GM12892 (cell line): ENCODE measurements at regions not wholly inside any gene's neighbourhood (a gene's known extent, or its start where the extent isn't known, plus 50 kb on each side); places are given as distances from the start of the nearest gene placed in this dataset.

Source experiments
- DNase-seq: peaks from one replicate; pipeline ENCODE4 v3.0.0; 2011; ENCODE audit not compliant: insufficient read length
- FAIRE-seq: peaks from 2 replicates; lab custom pipeline; 2011; peaks lifted over from hg19 to GRCh38; lab: Jason Lieb, UNC
- POLR2A ChIP-seq: IDR thresholded peaks from 2 replicates; pipeline ENCODE4 v1.6.1; 2011; ENCODE audit warnings: low read depth, low read length, control low read depth
- POLR2AphosphoS5 ChIP-seq: IDR thresholded peaks from 2 replicates; pipeline ENCODE4 v1.6.1; 2011; ENCODE audit warnings: low read depth, low read length, control low read depth
- TAF1 ChIP-seq: IDR thresholded peaks from 2 replicates; pipeline ENCODE4 v1.6.1; 2011; ENCODE audit warnings: low read depth, mild to moderate bottlenecking, control low read depth, low read length, borderline replicate concordance

DNA sequence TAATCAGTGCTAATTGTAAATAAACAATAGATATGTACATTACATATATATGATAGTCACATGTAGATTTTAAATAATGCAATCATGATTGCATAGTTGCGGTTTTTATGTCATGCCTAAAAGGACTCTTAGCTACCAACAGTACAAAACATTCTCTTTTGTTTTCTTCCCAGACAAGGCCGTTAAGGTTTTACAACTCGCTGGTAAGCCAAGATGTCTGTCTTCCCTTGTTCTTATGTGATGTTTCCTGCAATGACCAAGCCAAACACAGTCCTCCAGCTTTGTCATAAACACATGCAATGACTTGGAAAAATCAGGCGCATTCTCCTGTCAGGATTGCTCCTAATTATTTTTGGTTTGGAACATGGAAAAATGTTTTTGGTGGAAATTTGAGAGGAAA is 192.3 kb upstream of the GLI3 start:
- FAIRE-seq (no peak), DNase-seq (no peak)
- TF ChIP-seq POLR2AphosphoS5 = no peak
- TF ChIP-seq TAF1 = no peak
- no peak for TF ChIP-seq POLR2A

DNA sequence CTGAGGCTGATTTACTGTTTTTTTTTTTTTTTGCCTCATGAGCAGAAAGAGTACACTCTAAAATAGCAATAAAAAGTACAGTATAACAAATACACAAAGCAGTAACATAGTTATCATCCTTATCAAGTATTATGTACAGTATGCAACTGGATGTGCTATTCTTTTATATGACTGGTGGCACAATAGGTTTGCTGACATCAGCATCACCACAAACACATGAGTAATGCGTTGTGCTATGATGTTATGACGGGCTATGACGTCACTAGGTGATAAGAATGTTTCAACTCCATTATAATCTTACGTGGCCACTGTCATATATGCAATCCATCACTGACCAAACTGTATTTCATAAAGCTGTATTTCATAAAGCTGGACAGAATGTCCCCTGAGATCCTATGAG is 189.2 kb upstream of the GLI3 start:
- no peak for FAIRE-seq
- TF ChIP-seq POLR2AphosphoS5 = no peak
- no peak for TF ChIP-seq TAF1
- TF ChIP-seq POLR2A = no peak
- no peak for DNase-seq

DNA sequence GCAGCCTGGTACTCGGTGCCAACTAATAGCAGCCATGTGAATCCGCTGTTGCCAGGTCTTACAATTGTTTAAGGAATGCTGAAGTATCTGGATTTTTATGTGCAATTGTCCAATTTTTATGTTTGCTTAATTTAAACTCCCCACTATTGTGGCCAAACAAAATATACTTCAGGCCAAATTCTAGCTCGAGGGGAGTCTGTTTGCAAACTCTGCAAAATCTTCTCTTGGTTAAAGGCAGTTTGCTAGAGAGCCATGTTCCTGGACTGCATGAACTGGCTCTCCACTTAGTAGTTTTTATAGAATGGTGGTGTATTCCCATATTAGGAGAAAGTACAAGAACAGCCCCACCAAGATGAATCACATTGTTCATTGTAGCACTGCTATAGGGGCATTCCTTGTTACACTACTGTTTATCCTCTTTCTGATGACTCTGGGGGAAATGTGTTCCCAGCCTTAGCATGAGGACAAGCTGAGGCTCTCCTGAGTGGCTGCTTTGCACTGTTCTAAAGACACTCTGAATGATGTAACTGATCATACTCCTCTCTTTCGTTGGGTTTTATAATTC is 178.0 kb upstream of the GLI3 start:
- FAIRE-seq (no peak), DNase-seq (no peak)
- TF ChIP-seq POLR2A = no peak
- TF ChIP-seq TAF1 = no peak
- TF ChIP-seq POLR2AphosphoS5 = no peak

DNA sequence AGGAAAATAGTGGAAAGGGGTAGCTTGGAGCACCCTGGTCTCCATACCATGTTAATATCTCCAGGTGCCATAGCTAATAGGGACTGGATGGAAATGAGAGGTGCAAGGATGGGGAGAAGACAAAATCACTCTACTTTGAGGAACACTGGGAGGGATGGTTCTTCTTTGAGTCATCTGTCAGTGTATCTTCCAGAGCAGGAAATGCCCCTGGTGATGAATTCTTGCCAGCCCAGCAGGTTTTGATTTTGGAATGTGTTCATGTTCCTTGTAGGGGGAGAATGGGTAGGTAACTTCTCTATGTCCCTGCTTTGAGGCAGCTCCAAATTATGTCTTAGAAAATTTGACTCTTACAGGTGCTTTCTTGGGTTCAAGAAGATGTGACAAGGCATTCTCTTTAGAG is 177.0 kb upstream of the GLI3 start:
- FAIRE-seq (no peak), DNase-seq (no peak)

DNA sequence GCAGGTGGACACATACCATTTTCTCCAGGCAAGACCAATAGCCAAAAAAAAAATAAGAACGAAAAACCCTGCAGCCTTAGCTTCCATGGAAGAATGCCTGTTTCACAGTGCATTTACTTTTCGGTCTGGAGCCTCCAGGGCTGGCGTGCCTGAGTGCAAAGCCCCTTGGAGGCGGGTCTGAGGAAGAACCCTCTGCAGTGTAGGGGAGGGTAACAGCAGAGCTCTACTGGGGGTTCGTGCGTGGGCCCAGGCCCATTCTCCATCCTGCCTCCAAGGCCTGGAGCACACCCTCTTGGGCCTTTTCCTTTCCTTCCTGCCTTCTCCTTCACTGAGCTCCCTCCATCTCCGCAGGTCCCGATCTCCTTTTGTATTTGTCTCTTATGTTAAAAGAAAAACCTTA is 172.3 kb upstream of the GLI3 start:
- FAIRE-seq (no peak), DNase-seq (no peak)
- TF ChIP-seq TAF1 (no peak), POLR2AphosphoS5 (no peak), POLR2A (no peak)

More for the DNA sequence above, 177.0 kb upstream of the GLI3 start:
- TF ChIP-seq POLR2A (no peak), TAF1 (no peak), POLR2AphosphoS5 (no peak)

DNA sequence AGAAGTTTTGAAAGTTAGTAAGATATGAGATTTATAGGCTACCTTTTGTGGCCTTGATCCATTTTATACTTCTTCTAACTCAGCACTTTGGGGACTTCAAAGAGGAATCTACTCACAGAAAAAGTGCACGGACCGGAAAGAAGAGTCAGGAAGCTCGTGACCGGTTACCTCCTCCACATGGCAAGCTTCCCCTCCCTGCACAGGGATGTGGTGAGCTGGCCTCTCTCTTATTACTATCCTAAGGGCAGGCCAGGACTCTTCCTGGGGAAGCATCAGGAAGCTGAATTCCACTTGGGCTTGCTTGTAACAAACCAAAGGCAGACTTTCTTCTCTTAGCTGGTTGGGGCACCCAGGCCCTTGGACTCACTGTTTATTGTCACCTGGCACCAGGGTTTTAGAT is 170.8 kb upstream of the GLI3 start:
- TF ChIP-seq POLR2A (no peak), POLR2AphosphoS5 (no peak), TAF1 (no peak)
- no peak for FAIRE-seq
- no peak for DNase-seq

DNA sequence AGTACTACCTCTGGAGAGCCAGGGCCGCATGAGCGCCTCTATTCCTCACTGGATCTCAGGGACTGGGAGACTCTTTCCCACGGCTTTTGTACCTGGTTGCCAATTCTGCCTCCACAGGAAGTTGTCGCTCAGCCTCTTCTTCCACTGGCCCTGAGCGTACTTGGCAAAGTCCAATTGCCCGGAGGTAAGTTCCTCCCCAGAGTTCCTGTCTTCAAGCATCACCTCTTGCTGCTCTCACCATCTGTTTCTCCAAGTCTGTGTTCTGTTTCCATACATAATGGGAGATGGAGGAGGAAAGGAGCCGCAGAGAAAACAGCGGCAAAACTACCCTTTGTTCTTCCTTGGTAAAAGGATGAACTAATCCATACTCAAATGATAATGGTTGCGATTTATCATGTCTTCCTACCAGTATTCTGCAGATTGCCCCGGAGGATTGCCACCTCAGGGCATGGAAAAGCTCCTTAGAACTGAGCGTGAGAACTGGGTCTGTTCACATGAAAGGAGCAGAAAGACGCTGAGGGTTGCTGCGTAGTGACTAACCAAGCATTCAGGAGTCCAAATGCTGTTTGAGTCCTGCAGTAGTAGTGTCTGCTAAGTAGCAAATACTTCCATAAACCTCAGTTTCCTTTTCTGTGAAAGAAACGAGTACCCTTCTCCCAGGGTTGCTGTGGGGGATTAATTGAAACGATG is 170.2 kb upstream of the GLI3 start:
- FAIRE-seq (no peak), DNase-seq (no peak)
- TF ChIP-seq TAF1 = no peak
- TF ChIP-seq POLR2AphosphoS5 = no peak
- no peak for TF ChIP-seq POLR2A

DNA sequence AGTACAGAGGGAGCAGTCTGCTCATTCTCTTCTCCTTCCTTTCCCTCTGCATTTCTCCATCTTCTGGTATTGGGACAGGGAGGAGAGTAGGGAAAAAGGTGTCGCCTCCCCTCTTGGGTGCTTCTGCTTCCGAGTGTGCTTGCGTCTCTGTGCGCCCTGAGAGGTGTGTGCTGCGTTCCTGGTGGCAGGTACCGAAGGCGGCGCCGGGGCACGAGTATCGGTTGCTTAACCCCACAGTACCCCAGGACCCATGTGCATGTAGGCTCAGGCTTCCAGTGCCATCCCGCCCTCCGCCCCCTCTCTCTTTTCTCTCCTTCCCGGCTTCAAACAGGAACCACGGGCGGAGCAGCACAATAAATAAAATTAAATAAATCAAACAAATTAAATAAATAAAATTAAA is 169.3 kb upstream of the GLI3 start:
- FAIRE-seq = no peak
- TF ChIP-seq POLR2AphosphoS5 = no peak
- TF ChIP-seq TAF1 = no peak
- TF ChIP-seq POLR2A = no peak
- DNase-seq = no peak

DNA sequence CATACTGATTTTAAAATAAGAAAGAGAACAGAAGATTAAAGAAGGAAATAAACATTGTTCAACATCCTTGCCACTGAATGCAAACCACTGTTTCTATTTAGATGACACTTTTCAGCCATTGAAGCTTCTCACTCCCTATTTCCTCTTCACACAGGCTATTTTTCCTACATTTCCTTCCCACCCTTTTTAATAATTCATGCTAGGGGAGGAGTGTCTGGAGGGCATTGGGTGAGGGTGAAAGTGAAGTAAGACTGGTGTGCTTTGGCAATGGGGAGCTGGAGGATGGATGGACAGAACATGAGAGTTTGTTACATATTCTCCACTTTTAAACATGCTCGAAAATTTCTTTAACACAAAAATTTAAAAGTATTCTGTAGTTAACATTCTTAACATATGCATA is 168.8 kb upstream of the GLI3 start:
- FAIRE-seq (no peak), DNase-seq (no peak)
- TF ChIP-seq POLR2A = no peak

DNA sequence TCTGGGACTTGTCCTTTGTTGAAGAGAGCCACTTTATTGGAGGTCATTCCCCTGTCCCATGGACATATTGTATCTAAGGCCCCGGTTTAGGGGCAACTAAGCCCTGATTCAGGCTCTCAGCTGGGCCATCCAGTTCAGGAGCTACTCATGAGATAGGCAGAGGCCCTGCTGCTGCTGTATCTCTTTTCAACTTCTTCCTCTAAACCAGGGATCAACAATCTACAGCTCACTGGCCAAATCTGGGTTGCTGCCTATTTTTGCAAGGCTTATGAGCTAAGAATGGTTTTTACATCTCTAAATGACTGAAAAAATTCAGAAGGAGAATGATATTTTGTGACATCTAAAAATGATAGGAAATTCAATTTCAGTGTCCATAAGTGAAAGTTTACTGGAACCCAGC is 166.8 kb upstream of the GLI3 start:
- DNase-seq (no peak), FAIRE-seq (no peak)
- TF ChIP-seq POLR2AphosphoS5 = no peak
- TF ChIP-seq POLR2A = no peak
- TF ChIP-seq TAF1 = no peak

DNA sequence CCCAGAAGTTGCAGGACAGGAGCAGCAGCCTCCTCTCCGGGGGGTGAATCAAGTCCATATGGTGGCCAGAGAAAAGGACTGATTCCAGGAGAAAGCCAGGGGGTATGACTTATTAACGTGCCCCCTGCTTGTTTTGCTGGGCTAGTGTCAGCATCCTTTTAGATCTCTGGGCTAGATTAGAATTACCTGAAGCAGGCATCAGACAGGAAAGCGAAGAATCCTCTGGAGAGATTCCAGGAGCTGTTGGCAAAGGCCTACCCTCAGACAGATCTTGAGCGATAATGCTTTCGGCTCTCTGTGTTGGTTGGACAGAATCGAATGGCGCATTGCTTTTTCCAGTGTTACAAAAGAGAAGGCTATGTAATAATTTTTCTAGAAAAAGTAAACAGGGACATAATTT is 164.0 kb upstream of the GLI3 start:
- no peak for TF ChIP-seq POLR2AphosphoS5
- TF ChIP-seq POLR2A = no peak
- TF ChIP-seq TAF1 = no peak
- DNase-seq (no peak), FAIRE-seq (no peak)

DNA sequence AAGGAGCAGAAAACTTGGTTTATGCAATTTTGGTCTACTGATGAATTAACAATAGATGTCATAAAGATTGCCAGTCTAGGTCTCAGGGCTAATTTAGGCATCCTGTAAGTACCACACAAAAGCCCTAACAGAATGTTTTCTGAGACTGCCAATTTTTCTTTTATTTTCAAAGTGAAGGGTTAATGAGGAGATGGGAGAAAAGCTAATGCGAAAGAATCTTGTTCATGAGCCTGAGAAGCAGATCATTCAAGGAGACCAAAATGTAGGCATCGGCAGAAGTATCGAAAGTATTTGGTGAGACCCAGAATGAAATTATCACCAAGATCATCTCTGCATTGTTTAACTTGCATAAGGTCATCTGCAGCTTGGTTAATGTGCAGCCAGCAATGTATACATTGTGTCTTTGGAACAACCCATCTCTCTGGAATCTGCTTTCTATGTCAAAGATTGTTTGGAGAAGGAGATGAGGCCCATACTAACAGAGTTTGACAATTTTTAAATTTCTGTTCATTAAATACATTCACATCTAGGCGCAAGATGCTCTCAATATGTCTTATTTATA is 163.3 kb upstream of the GLI3 start:
- TF ChIP-seq TAF1 (no peak), POLR2AphosphoS5 (no peak)
- no peak for DNase-seq
- FAIRE-seq = no peak

DNA sequence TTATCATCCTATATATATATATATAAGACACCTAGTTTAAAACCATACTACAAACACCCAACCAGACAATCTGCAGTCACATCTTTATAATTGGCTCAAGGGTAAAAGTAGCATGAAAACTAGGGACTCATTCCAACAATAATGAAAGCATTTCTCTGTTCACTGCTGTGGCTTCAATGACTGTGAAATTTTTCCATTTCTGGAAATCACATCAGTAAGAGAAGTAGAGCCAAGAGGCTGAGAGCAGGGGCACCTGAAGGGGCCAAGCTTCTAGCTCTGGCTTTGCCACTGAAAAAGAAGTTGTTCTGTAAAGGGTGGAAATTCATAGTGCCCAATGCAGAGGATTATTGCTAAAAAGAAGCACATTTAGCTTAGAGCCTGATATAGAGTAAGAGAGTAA is 158.6 kb upstream of the GLI3 start:
- DNase-seq = no peak
- no peak for FAIRE-seq
- no peak for TF ChIP-seq POLR2AphosphoS5
- TF ChIP-seq TAF1 = no peak
- TF ChIP-seq POLR2A = no peak
